ENCODE measurements at regions not wholly inside any gene's neighbourhood (a gene's known extent, or its start where the extent isn't known, plus 50 kb on each side); places are given as distances from the start of the nearest gene placed in this dataset.

DNA sequence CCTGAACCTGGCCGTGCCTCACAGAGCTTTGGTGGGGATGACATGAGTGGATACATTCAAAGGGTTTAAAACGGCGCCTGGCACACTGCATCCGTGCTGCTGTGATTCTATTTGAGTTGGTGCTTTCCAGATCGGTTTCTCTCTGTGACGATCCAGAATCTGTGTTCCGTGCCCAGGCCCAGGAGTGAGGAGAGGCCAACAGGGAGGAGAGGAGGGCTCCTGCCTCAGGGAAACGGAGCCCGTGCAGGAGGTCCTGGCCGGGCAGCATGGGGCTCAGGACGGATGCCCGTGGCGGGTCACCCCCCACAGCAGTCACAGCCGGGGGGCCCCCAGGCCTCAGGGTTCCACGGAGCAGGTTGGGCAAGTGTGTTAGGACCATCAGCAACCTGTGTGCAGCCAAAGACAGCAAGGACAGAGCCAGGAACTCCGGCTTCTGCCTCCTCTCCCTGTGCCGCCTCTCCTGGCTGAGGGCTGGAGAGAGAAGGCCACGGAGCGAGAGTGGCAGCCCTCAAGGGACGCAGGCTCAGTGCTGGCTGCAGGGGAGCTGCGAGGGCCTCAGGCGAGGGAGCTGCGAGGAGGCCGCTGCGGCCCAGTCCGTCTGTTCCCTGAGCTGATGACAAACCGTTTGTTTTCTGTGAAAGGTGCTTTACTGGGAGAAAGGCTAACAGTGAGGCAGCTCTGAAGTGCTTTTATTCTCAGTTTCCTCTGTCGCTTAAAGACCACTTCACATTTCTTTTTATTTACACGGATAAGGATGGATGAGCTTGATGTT is 99.3 kb downstream of the METRNL start:
- DNase-seq (ENCODE audit: low spot score) = no peak

DNA sequence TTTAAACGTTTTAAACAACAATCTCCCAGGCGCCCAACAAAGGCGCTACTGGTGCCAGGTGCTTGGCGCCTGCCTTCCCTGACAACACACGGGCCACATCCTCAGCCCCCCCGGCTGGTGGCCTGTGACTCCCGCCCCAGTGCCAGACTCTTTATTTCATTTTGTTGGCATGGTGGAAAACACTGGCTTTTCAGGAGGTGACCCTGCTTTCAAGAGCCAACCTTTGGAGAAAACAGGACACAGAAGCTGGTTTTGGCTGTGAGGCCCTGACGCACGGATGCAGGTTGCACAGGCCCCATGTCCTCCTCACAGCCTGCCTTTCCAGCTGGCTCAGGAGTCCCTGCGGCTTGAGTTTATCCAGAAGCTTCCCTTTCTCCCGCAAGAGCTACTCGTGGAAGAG is 100.0 kb downstream of the METRNL start:
- no peak for DNase-seq (ENCODE audit: low spot score)

DNA sequence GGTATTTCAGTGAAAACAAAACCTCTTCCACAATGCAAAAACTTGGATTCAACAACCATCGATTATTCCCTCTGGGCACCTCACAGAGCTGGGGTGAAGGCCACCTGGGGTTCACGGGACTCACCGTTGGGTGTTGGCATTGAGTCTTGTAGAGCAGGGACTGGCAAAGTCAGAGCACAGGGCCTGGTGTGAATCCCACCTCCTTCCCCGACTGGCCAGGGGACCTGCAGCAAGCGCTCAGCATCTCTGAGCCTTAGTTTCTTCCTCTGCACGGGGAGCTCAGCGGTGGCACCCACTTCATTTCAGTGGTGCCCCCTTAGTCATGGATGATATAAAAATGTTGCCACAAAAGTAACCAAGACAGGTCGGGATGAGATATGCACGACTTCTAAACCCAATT is 100.4 kb downstream of the METRNL start:
- no peak for DNase-seq (ENCODE audit: low spot score)

DNA sequence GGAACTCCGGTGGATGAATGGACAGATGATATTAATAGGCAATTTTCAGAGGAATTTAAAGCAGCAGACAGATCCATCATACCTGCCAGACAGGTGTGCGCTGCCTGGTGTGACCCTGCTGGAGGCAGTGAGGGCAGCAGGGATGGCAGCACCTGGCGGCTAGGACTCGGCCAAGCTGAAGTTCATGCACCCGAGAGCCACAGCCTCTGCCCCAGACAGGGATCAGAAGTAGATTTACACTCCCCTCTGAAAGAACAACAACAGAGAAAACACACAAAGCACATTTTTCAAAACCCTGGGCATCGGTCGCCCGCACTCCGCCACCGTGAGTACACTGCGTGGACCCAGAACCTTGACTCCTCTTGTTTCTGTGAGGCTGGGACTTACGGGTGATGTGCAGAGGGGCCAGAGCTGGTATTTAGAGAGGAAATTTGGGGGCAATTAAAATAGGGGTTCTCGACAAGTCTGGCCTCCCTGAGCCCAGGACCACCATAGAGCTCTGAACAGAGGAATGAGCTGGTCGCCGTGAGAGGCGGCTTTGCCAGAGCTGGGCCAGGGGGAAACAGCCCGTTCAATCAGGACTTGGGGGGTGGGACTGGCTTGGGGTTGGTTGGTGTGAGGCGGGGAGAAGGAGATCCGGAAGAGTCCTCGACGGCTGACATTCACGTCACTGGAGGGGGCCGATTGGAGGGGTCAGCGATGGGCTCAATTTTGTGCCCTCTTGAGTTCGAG is 101.0 kb downstream of the METRNL start:
- no peak for DNase-seq (ENCODE audit: low spot score)

DNA sequence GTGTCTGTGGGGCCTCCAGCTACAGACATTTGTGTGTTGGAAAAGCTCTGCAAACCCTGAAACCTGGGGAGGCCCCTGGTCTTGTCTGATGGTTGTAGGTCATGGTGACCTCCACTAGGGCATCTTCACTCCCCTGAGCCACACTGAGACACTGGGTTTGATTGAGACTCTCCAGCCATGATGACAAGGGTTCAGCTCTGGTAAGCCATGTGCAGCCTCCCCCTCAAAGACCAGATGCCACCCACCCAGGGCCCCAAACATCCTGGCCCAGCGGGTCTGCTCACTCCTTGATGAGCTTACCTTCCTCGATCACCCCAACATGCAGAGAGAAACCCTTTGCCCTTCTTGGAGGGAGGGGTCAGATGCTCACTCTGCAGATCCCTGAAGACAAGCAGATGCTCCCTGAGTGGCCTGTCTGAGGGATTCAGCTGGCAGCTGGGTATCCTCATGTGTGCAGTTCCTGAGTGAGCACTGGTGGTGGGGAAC is 101.6 kb downstream of the METRNL start:
- DNase-seq (ENCODE audit: low spot score) = no peak

DNA sequence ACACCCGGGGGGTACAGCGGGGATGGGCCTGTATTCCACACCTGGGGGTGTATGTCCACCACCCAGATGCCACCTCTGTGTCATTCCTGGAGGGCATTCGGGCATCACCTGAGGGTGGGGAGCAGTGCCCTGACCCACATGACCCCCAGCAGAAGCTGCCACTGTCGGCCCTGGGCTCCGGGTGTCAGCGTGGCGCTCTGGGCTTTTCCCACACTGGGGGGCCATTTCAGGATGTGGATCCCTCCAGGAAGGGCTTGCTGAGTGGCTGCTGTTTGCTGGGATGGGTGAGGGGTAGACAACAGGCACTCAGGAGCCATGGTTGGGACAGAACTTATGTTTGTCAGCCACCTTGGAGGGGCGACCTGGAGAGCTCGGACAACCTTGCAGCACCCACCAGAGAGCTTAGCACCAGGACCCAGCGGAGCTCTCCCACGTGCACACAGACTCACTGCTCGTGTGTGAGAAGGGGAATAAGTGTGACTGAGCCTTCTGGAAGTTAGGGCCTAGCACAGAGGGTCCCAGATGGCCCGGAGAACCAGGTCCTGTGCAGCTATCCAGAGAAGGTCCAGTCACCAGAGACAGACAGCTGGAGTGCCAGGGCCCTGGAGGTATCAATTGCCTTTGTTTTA is 102.7 kb downstream of the METRNL start:
- DNase-seq (ENCODE audit: low spot score) = no peak

DNA sequence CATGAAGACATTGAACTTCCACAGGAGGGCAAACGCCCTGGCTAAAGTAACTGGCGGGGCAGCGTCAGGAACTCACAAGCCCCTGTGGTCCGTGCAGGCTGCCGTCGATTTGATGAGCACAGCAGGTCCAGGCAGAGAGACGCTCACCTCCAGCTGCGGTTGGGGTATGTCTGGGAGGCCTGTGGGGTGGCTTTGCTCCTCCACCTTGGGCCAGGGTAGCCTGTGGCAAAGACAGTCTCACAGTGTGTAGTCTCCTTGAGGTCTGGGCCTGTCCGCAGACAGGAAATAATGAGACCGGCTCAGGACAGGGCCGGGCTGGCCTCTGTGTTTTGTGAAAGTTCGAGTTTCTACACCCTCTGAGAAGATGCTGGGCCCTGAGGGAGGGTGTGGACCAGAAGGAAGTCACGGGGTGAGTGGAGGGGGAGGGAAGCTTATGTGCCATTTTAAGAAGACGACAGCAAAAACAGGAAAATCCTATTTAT is 103.3 kb downstream of the METRNL start:
- no peak for DNase-seq (ENCODE audit: low spot score)

DNA sequence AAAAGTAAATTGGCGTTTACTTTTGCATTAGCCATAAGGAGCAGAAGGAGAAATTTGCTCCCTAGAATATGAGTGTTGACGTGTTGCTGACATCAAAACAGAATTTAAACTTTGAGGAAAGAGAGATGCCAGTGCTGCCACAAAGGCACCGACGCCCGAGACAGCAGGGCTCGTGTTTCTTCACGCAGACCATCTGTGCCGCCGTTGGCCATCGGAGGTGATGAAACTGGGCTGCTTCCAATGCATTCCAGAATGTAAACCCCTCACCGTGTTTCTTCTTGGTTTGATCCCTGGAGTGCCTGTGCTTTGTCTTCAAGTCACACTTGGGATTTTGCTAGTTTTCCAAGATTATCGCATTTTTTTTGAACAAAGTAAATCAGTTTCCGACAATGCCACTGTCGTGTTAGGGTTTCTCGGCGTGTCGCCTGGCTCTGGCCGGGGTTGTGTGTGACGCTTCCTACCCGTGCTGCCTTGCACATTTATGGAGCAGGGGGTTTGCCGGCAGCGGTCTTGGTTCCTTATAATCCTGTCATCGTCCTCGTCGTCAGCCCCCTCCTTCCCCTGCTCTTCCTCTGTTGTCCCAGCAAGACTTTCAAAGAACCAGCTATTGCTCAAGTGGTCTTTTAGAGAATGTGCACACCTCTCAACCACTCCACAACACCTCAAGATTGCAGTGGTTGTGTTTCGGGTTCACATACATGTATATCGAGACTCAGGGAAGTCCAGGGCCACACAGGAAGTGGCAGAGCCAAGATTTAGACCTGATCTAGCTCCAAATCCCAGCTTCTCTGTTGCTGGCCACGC is 103.9 kb downstream of the METRNL start:
- DNase-seq (ENCODE audit: low spot score) = no peak

DNA sequence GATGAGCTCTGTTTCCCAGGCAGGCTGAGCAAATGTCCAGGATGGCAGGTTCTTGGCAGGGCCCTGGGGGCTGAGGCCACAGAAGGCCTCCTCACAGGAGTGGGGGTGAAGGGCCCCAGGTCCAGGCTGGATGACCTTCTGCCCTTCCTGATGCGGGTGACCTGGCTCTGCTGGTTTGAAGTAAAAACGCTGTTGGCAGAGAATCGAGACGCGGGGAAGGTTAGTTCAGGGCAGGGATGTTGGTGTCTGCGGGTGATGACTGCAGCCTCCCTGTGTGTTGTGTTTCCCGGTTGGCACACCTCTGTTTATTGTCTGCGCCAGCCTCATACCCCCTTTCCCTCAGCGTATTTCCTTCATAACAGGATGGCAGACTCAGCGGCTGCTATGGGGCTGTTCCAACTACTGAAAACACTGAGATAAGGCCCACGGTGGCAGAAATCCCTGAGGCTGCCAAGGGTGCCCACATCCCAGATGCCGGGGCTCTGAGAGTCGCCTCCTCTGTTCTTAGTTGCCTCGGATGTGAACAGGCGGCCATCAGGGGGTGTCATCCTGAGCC is 104.6 kb downstream of the METRNL start:
- DNase-seq (ENCODE audit: low spot score) = no peak

DNA sequence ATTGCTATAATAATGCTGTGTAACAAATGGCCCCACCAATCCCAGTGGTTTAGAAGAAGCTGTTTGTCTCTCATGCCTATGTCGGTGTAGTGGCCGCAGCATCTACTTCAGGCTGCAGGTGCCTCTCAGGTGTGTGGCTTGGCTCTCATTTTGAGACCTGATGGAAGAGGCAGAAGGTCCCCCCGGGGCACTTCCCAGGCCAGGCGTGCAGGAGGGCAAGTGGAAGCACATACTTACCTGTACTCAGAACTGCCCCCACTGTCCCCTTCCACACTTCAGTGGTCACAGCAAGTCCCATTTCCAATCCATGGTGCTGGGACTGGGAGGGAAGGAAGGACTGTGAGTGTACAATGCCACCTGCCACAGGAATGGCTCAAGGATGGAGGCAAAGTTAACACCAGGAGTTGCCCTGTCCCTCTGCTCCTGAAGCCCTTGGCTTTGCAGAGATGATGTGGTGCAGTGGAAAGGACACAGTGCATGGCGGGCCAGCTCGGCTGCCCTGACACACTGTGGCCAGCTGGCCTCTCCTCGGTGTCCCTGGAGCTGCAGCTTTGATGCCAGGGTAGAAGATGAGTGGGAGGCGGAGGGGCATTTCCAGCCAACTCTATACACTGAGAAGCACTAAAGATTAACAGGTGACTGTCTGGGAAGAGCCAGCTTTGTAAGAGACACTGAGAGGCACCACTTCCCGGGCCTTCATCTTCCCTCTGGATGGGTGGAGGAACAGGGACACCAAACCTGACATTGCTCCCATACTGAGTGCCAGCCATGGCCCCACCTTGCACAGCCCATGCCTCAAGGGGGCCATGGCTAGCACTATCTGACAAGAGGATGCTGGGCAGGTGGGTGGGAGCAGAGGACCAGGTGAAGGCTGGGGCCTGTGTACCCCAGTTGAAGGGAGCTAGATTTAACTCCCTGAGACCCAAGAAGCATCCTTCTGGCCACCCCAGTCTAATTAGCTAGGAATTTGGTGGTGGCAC is 105.9 kb downstream of the METRNL start:
- DNase-seq (ENCODE audit: low spot score) = no peak

DNA sequence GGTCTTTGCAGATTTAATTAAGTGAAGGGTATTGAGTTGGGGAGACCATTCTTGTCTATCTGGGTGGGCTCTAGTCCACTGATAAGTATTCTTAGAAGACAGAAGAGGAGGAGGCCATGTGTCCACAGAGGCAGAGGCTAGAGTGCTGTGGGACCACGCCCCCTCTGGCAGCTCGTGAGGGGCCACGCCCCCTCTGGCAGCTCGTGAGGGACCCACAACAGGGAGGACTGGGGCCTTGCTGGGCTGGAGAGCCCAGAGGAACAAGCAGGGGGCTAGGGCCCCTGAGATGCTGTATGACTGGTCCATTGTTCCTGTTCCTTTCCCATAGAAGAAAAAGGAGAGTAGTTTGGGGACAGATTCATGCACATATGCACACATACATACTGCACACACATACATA is 106.8 kb downstream of the METRNL start:
- no peak for DNase-seq (ENCODE audit: low spot score)

DNA sequence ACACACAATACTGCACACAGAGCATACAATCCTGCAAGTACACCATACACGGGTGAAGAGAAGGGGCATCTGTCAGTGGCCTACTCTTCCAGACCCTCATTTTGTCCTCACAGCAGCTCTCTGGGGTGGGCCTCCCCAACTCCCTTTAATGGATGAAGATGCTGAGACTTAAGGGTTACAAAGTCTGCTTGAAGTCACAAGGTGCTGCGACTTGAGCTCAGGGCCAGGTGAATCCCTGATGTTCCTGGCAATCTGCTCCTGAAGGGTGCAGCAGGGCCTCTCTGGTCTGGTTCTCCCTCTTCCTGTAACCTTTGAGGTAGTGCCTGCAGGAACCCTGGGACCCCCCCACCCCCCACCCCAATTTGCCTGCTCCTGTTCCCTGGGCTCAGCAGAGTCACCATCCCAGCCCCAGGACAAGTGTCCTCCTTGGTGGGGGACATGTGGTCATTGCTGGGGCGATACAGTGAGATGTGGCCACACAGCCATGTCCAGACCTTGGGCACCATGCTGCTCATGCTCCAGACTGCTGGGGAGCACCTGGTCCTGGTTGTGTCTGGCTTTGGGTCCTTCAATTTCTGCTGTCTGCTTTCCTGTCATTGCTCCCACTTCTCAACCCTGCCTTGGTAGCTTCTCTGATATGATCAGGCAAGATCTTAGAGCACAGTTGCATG is 107.5 kb downstream of the METRNL start:
- no peak for DNase-seq (ENCODE audit: low spot score)

DNA sequence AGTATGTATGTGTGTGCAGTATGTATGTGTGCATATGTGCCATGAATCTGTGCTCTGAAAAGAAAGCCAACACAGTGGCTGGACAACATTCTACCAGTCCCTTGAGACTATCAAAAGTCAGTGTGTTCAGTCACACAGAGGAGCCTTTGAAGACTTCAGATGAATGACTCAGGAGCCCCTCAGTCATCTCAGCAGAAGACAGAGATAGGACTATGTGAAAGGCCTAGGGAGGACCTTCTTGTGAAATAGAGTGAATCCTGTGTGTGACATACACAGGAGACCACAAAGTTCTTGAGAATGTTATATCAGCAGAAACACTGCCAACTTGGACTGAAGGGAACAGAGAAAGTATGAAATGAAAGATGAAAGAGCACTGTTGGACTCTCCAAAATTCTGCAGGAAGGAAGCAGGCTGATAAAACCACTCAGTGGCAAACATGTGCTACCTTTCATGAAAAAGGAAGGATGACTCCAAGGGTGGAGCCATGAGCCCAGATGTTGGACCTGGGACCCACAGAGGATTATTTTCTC is 108.4 kb downstream of the METRNL start:
- DNase-seq (ENCODE audit: low spot score) = no peak

DNA sequence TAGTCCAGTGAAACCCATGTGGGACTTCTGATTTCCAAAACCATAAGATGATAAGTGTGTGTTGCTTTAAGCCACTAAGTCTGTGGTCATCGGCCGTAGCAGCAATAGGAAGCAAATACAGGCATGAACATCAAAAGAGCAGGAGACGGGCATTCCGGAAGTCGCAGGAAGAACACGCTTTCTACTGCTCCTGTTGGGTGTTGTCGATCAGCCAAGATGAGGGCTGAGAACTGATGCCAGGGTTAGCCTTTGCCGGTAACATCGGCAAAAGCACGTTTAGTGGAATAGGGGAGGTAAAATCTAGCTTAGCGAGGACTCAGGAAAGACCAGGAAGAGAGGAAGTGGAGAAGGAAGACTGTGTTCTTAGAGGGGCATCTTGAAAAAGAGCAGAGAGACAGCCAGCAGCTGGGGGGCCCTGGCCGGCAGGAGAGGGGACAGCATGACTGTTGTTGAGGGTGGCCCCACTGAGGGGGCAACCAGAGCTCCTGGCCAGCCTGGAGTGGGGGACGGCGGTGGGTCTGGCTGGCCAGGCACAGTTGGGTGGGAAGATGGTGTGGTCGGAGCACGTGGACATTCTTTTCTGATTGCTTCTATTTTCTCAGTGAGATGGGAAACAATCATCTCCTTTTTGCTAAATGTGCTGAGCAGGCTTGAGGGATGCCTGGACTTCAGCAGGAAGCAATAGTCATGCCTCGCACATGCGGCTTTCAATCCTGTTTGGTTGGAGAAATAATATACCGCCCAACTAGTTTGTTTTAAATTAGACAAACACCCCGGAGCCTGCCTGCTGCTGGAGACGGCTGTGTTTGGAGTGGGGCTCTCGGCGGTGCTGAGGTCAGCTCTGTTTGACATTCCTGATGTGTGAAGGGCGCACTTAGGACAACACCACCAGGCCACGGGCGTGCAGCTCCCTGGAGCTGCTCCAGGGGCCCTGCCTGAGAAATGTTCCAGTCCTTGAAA is 109.9 kb downstream of the METRNL start:
- no peak for DNase-seq (ENCODE audit: low spot score)

DNA sequence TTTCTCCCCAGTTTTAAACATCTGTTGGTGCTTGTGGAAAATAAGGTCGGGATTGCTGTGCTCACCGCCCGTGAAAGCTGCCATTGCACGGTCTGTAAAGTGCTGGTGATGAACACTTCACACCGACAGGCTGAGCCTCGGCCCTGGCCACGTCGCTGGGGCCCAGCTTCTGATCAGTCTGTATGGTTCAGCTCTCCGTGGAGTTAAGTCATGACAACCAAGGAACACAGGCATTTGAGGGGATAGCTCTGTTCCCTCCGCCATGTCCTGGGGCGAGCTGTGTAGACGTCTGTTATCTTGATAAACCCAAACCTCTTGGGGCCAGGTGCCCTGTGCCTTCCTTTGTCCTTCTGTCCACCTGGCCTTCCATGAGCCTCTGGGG is 110.6 kb downstream of the METRNL start:
- DNase-seq (ENCODE audit: low spot score) = no peak

DNA sequence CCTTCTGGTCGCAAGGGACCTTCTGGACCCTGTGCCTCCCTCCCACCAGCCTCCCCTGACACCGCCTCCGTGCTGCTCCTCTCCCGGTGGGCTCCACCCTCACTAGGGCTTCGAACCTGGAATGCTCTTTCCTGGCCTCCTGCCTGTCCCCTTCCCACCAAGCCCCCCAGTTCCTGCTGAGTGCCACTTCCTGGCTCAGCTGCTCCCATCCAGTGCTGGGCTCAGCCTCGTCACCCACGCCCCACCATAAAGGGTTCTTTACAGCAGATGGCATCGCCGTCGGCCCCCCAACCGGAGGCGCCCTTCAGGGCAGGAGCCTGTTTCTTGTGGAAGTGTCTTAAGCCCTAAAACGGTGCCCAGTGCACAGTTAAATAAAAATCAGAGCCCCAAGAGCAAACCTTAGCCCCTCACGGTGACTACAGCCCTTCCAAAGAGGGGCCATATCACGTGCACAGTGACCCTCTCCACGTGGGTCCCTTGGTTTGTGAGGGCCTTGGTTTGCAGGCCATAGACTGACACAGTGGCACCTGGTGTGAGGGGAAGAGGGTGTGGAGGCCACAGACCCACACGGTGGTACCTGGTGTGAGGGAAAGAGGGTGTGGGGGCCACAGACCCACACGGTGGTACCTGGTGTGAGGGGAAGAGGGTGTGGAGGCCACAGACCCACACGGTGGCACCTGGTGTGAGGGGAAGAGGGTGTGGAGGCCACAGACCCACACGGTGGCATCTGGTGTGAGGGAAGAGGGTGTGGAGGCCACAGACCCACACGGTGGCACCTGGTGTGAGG is 111.4 kb downstream of the METRNL start:
- no peak for DNase-seq (ENCODE audit: low spot score)

DNA sequence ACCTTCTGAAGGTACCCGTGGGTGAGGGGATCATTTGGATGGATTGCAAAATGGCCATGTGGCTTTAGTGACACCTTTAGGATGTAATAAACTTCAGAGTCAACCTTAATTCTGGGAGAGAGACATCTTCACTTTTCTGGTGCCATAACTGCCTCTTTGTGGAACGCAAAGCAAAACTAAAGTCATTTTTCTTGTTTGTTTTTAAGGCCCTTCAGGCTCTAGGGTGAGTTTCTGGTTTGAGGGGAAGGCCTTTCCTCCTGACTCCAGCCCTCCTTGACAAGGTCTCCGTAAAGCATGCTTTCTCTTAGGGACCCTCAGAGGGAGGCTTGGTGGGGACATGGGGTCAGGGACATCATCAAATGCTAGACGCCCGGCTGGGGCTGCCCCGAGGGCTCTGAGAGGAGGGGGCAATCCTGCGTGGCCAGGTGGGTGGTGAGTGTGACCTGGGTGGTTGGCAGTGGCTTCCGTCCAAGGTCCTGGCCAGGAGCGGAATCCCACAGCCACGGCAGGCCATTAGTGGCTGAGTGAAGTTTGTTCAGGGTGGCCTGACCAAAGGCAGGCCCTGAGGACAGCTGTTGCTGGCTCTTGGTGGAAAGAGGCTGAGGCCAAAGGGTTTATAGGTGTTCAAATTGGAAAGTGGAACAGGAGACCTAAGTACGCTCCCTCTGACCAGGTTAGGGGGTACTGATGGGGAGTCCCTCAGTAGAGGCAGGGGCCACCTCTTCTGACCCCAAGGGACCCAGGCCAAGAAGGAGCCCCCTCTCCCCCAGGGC is 112.2 kb downstream of the METRNL start:
- DNase-seq (ENCODE audit: low spot score) = no peak
